Neural cell (in vitro differentiated cells): ENCODE measurements at regions not wholly inside any gene's neighbourhood (a gene's known extent, or its start where the extent isn't known, plus 50 kb on each side); places are given as distances from the start of the nearest gene placed in this dataset.

Experiments
- EP300 ChIP-seq: fragments of 450-650 bp; conservative IDR thresholded peaks from 2 replicates; pipeline ENCODE4 v1.6.1; 2014; ENCODE audit warnings: antibody characterized with exemption, mild to moderate bottlenecking, moderate library complexity; ENCODE audit not compliant: poor library complexity, severe bottlenecking
- EZH2 ChIP-seq: fragments of 200-600, 300-800 bp; shearing (Covaris generic), sonication (generic); IDR thresholded peaks from 2 replicates; pipeline ENCODE4 v1.6.1; 2014; ENCODE audit warnings: antibody characterized with exemption, low read length, borderline replicate concordance, mild to moderate bottlenecking; ENCODE audit not compliant: insufficient read depth, poor library complexity, severe bottlenecking
- POLR2AphosphoS5 ChIP-seq: IDR thresholded peaks from 2 replicates; pipeline ENCODE4 v1.6.1; 2012
- TAF1 ChIP-seq: IDR thresholded peaks from 2 replicates; pipeline ENCODE4 v1.6.1; 2012; ENCODE audit warnings: low read depth
- TF ChIP-seq, protein P1 (sequence below): fragments of 450-650 bp; IDR thresholded peaks from 2 replicates; pipeline ENCODE4 v1.5.1; 2014; ENCODE audit warnings: antibody characterized with exemption, mild to moderate bottlenecking, moderate library complexity; ENCODE audit not compliant: poor library complexity, severe bottlenecking

DNA sequence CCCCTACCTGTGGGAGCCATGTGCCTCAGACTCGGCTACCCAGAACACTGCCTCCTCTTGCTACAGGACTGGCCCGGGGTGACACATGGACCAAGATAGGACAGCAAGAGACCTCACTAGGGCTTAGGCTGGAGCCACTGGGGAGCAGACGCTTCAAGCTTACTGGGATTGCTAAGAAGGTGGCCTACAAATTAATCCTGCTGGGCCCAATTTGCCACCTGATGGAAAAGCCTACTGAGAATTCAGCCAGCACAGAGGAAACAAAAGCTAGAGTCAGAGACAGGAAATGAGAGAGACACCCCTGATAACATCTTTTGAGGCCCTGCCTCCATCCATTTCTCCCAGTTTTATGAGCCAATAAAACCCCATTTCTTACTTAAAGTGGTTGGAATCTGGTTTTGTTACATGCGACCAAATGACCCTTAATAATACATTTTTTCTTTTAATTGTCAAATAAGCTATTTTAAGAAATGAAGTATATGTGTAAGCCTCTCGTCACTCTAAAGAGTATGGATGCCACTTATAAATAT, 282.1 kb downstream of the CXCL12 start:
- TF ChIP-seq TAF1 (no peak), POLR2AphosphoS5 (no peak), EZH2 (no peak), EP300 (no peak)
- TF ChIP-seq, protein P1, sequence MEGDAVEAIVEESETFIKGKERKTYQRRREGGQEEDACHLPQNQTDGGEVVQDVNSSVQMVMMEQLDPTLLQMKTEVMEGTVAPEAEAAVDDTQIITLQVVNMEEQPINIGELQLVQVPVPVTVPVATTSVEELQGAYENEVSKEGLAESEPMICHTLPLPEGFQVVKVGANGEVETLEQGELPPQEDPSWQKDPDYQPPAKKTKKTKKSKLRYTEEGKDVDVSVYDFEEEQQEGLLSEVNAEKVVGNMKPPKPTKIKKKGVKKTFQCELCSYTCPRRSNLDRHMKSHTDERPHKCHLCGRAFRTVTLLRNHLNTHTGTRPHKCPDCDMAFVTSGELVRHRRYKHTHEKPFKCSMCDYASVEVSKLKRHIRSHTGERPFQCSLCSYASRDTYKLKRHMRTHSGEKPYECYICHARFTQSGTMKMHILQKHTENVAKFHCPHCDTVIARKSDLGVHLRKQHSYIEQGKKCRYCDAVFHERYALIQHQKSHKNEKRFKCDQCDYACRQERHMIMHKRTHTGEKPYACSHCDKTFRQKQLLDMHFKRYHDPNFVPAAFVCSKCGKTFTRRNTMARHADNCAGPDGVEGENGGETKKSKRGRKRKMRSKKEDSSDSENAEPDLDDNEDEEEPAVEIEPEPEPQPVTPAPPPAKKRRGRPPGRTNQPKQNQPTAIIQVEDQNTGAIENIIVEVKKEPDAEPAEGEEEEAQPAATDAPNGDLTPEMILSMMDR = no peak
